GM10266 (cell line): ENCODE measurements at regions not wholly inside any gene's neighbourhood (a gene's known extent, or its start where the extent isn't known, plus 50 kb on each side); places are given as distances from the start of the nearest gene placed in this dataset.
"Not testable (repeated sequence)": the region's sequence is repeated elsewhere in the genome, so short reads cannot be mapped to it uniquely, and the experiment has no call there.

Source experiments
- DNase-seq: peaks from one replicate; pipeline ENCODE4 v3.0.0; 2012; ENCODE audit errors: extremely low spot score
- CTCF ChIP-seq: IDR thresholded peaks from 2 replicates; pipeline ENCODE4 v1.5.1; 2012; ENCODE audit warnings: mild to moderate bottlenecking, low read depth; ENCODE audit not compliant: control insufficient read depth, insufficient read depth; ENCODE audit errors: missing control alignments

GRCh38 chr5:108561416-108562204, 179.7 kb upstream of the FBXL17 start:
- DNase-seq = no peak
- TF ChIP-seq CTCF = no peak

- no peak for TF ChIP-seq CTCF
- DNase-seq = no peak
Observed at GRCh38 chr5:108560581-108560980, 178.7 kb upstream of the FBXL17 start.

GRCh38 chr5:108560166-108560565, 178.3 kb upstream of the FBXL17 start:
- no peak for DNase-seq
- no peak for TF ChIP-seq CTCF

- not testable (repeated sequence) for DNase-seq
Observed at GRCh38 chr5:108558840-108559239, 176.9 kb upstream of the FBXL17 start.

GRCh38 chr5:108558142-108558541, 176.2 kb upstream of the FBXL17 start:
- DNase-seq = not testable (repeated sequence)

- DNase-seq = no peak
- TF ChIP-seq CTCF = no peak
Observed at GRCh38 chr5:108557686-108558085, 175.8 kb upstream of the FBXL17 start.

GRCh38 chr5:108556441-108557145, 174.7 kb upstream of the FBXL17 start:
- DNase-seq = no peak
- TF ChIP-seq CTCF = no peak

GRCh38 chr5:108548684-108549596, 167.0 kb upstream of the FBXL17 start:
- no peak for DNase-seq
- no peak for TF ChIP-seq CTCF
